Fibroblast of the aortic adventitia (primary cell): ENCODE measurements at regions not wholly inside any gene's neighbourhood (a gene's known extent, or its start where the extent isn't known, plus 50 kb on each side); places are given as distances from the start of the nearest gene placed in this dataset.
A peak's percentile ranks its signal among the peaks of the same experiment; 100 is the strongest.

Experiments
- DNase-seq: peaks from one replicate; pipeline ENCODE4 v3.0.0-alpha.2; 2010; ENCODE audit warnings: low read depth
- H3K4me3 ChIP-seq: 2 replicates; pipeline ENCODE4 v1.5.1; 2011; ENCODE audit warnings: low read depth, mild to moderate bottlenecking, control low read depth, low read length, moderate library complexity
- TF ChIP-seq, protein P1 (sequence below): IDR thresholded peaks from 2 replicates; pipeline ENCODE4 v1.5.1; 2011; ENCODE audit warnings: mild to moderate bottlenecking, low read length, control low read depth, inconsistent platforms; ENCODE audit not compliant: insufficient read depth

GRCh38 chr10:90642136-90642535 is 215.7 kb downstream of the HTR7 start:
- DNase-seq = peak; percentile 90
- no peak overlapping the region for H3K4me3 ChIP-seq
- TF ChIP-seq, protein P1, sequence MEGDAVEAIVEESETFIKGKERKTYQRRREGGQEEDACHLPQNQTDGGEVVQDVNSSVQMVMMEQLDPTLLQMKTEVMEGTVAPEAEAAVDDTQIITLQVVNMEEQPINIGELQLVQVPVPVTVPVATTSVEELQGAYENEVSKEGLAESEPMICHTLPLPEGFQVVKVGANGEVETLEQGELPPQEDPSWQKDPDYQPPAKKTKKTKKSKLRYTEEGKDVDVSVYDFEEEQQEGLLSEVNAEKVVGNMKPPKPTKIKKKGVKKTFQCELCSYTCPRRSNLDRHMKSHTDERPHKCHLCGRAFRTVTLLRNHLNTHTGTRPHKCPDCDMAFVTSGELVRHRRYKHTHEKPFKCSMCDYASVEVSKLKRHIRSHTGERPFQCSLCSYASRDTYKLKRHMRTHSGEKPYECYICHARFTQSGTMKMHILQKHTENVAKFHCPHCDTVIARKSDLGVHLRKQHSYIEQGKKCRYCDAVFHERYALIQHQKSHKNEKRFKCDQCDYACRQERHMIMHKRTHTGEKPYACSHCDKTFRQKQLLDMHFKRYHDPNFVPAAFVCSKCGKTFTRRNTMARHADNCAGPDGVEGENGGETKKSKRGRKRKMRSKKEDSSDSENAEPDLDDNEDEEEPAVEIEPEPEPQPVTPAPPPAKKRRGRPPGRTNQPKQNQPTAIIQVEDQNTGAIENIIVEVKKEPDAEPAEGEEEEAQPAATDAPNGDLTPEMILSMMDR = no peak

DNA sequence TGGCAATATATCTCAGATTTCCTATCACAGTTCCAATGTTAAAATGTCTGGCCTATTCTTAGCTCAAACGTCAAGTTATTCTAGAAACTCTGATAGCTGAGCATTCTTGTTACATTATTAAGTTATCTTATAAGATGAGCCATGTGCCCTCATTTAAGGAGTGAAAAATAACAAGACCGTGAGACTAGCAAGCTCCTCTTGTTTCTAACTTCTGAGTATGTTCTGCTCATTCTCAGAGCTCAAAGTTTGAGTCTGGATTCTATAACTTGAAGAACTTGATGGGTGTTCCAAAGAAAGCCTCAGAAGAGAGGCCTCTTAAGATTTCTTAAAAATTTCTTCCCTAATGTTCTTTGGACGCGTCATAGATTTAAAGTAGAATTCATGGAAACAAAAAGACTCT is 215.2 kb downstream of the HTR7 start:
- H3K4me3 ChIP-seq = no peak overlapping the region
- DNase-seq = peak; percentile 76
- TF ChIP-seq, protein P1 = no peak

DNA sequence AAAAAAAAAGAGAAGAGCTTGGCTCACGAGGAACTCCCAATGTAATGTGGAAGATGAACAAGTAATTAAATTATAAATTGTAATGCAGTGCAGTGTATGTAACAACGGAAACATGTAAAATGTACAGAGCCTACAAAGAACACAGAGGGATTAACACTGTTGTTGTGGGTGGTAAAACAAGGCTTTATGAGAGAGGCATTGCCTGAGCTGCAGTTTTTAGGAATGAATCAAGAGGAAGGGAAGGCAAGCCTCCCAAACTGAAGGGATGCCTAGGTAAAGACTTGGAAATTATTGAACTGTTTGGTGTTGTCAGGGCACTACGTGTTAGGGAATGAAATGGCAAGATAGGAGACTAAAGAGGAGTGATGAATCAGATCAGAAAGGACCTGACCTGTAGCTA is 213.7 kb downstream of the HTR7 start:
- H3K4me3 ChIP-seq = no peak overlapping the region
- DNase-seq = peak; percentile 70
- TF ChIP-seq, protein P1 = no peak

DNA sequence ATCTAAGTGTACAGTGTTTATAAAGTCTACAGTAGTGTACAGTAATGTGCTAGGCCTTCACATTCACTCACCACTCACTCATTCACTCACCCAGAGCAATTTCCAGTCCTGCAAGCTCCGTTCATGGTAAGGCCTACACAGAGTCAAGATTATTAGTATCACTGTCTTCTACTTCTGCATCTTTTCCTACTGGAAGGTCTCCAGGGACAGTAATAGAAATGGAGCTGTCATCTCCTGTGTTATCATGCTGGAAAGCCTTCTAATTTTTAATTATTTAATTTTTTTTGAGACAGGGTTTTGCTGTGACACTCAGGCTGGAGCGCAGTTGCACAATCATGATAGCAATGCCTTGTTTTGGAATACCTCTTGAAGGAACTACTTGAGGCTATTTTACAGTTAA is 207.0 kb downstream of the HTR7 start:
- no peak overlapping the region for H3K4me3 ChIP-seq
- DNase-seq = no peak
- TF ChIP-seq, protein P1 = no peak

DNA sequence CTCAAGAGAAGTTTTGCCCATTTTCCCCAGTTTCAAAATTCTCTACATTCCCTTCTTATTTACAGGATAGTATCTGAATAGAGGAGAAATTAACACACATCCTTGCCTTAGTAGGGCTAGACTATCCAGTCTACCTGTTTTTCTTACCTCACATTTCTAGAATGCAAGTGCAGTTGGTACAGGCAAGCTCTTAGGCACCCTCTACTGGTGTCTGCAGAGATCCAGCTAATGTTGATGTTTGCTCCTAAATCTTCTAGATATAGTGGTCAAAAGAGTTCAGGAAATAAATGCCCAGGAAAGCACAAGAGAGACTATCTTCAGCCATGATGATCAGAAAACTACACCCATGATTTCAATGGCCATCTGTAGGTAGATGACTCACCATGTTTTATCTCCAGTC is 205.3 kb downstream of the HTR7 start:
- DNase-seq = peak; percentile 62
- TF ChIP-seq, protein P1 = peak; percentile 72
- no peak overlapping the region for H3K4me3 ChIP-seq

- DNase-seq = no peak
- TF ChIP-seq, protein P1 = peak; percentile 32
- no peak overlapping the region for H3K4me3 ChIP-seq
These were observed 199.0 kb downstream of the HTR7 start for GRCh38 chr10:90658791-90659190.

GRCh38 chr10:90665905-90666662 is 191.8 kb downstream of the HTR7 start:
- no peak overlapping the region for H3K4me3 ChIP-seq
- TF ChIP-seq, protein P1 = no peak
- no peak for DNase-seq
